ENCODE measurements at regions not wholly inside any gene's neighbourhood (a gene's known extent, or its start where the extent isn't known, plus 50 kb on each side); places are given as distances from the start of the nearest gene placed in this dataset.

DNA sequence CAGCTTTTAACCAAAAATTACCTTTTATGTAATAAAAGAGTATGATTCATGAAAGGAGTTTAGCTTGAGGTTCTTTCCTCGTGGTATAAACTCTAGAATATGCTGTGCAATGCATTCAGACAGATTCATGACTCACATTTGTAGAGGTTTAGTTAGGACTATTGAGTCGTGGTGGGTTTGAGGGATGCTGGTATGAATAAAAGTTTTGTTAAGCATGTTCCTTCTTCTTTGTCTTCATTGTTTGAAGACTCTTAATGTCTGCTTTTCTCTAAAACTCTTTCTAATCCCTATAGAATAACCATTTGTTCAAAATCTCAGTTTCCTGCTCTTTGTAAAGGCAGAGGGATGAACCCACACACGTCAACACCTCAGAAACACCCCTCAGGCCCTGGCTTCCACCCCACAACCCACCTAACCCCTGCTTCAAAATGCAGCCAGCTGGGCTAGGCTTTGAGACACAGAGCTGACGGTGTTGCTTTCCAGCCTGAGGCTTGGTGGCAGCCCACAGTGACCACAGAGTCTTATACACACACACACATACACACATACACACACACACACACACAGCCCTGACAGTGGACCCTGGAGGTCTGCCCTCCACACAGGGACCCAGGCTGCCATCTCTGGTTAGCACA, 69.0 kb upstream of the IRX1 start:
- TF ChIP-seq, protein P1, sequence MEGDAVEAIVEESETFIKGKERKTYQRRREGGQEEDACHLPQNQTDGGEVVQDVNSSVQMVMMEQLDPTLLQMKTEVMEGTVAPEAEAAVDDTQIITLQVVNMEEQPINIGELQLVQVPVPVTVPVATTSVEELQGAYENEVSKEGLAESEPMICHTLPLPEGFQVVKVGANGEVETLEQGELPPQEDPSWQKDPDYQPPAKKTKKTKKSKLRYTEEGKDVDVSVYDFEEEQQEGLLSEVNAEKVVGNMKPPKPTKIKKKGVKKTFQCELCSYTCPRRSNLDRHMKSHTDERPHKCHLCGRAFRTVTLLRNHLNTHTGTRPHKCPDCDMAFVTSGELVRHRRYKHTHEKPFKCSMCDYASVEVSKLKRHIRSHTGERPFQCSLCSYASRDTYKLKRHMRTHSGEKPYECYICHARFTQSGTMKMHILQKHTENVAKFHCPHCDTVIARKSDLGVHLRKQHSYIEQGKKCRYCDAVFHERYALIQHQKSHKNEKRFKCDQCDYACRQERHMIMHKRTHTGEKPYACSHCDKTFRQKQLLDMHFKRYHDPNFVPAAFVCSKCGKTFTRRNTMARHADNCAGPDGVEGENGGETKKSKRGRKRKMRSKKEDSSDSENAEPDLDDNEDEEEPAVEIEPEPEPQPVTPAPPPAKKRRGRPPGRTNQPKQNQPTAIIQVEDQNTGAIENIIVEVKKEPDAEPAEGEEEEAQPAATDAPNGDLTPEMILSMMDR (conservative IDR thresholded peaks at IDR 0.05; ENCODE audit: low read length): no peak
- TF ChIP-seq EZH2phosphoT487 (IDR thresholded peaks at IDR 0.05; ENCODE audit: borderline replicate concordance): no peak

All from Loucy (cell line).